ENCODE measurements at regions not wholly inside any gene's neighbourhood (a gene's known extent, or its start where the extent isn't known, plus 50 kb on each side); places are given as distances from the start of the nearest gene placed in this dataset.

- ATAC-seq (no peak), DNase-seq (ENCODE audit: low read depth, low spot score) (no peak)
- Histone ChIP-seq H3K4me2 (ENCODE audit: low read length) (no peak overlapping the region), H3K9me2 (ENCODE audit: insufficient read depth) (no peaks in the 10 kb centered on the region), H3K36me3 (ENCODE audit: control insufficient read depth in 1 of 2, insufficient read depth in 2 of 2, low read length in 2 of 2) (no peaks in the 10 kb centered on the region), H3K9me3 (ENCODE audit: control insufficient read depth in 1 of 2, insufficient read depth in 1 of 2, low read depth in 1 of 2, low read length in 2 of 2) (no peaks in the 10 kb centered on the region), H4K20me1 (ENCODE audit: insufficient read depth) (no peaks in the 10 kb centered on the region), H3K79me2 (ENCODE audit: insufficient read depth, low read length) (no peaks in the 10 kb centered on the region), H3K4me1 (ENCODE audit: control insufficient read depth in 1 of 2, insufficient read depth in 2 of 2, low read length in 2 of 2) (peaks cover 0 to 7% of the 10 kb centered on the region in 2 experiments; a peak in 1 of 4 replicates), H3K4me3 (replicated peaks in 1 of 2; ENCODE audit: low read depth in 1 of 2, low read length in 2 of 2) (no peak overlapping the region), H3K27ac (ENCODE audit: low read depth, low read length) (no peak overlapping the region), H3K27me3 (ENCODE audit: insufficient read depth, low read length) (no peaks in the 10 kb centered on the region), H2AFZ (ENCODE audit: low read depth, low read length, poor library complexity, severe bottlenecking) (no peak overlapping the region), H3K9ac (ENCODE audit: low read length) (no peak overlapping the region)
- BruUV-seq (replicated peaks): no TSS peak
- POLR2A ChIA-PET: no interaction called here
- RAD21 ChIA-PET (ENCODE audit: low non-redundant PET in 1 of 2, low total read pairs in 2 of 2, uncharacterized antibody in 2 of 2, unreplicated experiment in 2 of 2): no interaction called here
- intact Hi-C loops (cut with micrococcal nuclease): loop anchor here (10.0 kb wide), 1 partner anchor 1336 kb away; no protein-coding TSS in a partner anchor
- no peak for TF ChIP-seq YY1 (IDR thresholded peaks at IDR 0.05; ENCODE audit: extremely low read depth, insufficient replicate concordance, low read depth, low read length)
- TF ChIP-seq, protein P1, sequence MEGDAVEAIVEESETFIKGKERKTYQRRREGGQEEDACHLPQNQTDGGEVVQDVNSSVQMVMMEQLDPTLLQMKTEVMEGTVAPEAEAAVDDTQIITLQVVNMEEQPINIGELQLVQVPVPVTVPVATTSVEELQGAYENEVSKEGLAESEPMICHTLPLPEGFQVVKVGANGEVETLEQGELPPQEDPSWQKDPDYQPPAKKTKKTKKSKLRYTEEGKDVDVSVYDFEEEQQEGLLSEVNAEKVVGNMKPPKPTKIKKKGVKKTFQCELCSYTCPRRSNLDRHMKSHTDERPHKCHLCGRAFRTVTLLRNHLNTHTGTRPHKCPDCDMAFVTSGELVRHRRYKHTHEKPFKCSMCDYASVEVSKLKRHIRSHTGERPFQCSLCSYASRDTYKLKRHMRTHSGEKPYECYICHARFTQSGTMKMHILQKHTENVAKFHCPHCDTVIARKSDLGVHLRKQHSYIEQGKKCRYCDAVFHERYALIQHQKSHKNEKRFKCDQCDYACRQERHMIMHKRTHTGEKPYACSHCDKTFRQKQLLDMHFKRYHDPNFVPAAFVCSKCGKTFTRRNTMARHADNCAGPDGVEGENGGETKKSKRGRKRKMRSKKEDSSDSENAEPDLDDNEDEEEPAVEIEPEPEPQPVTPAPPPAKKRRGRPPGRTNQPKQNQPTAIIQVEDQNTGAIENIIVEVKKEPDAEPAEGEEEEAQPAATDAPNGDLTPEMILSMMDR (IDR thresholded peaks at IDR 0.05 in 2 of 3, conservative IDR thresholded peaks at IDR 0.05 in 1 of 3; ENCODE audit: borderline replicate concordance in 1 of 3, insufficient read depth in 1 of 3, low read depth in 2 of 3, low read length in 2 of 3): no peak
- no peak for TF ChIP-seq ELF1 (IDR thresholded peaks at IDR 0.05; ENCODE audit: borderline replicate concordance, low read depth)
- no peak for TF ChIP-seq EZH2phosphoT487 (IDR thresholded peaks at IDR 0.05; ENCODE audit: borderline replicate concordance)
- TF ChIP-seq, protein P2, sequence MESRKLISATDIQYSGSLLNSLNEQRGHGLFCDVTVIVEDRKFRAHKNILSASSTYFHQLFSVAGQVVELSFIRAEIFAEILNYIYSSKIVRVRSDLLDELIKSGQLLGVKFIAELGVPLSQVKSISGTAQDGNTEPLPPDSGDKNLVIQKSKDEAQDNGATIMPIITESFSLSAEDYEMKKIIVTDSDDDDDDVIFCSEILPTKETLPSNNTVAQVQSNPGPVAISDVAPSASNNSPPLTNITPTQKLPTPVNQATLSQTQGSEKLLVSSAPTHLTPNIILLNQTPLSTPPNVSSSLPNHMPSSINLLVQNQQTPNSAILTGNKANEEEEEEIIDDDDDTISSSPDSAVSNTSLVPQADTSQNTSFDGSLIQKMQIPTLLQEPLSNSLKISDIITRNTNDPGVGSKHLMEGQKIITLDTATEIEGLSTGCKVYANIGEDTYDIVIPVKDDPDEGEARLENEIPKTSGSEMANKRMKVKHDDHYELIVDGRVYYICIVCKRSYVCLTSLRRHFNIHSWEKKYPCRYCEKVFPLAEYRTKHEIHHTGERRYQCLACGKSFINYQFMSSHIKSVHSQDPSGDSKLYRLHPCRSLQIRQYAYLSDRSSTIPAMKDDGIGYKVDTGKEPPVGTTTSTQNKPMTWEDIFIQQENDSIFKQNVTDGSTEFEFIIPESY (IDR thresholded peaks at IDR 0.05; ENCODE audit: extremely low read depth, insufficient replicate concordance, low read length): no peak
- no peak for TF ChIP-seq FOSL1 (IDR thresholded peaks at IDR 0.05; ENCODE audit: low read depth)
- no peak for TF ChIP-seq SRF (IDR thresholded peaks at IDR 0.05; ENCODE audit: low read depth)
- TF ChIP-seq CEBPB (IDR thresholded peaks at IDR 0.05; ENCODE audit: low read depth): no peak
- TF ChIP-seq EGR1 (IDR thresholded peaks at IDR 0.05; ENCODE audit: low read depth): no peak
- TF ChIP-seq RAD21 (IDR thresholded peaks at IDR 0.05; ENCODE audit: low read depth): no peak
- TF ChIP-seq POLR2AphosphoS5 (IDR thresholded peaks at IDR 0.05; ENCODE audit: low read depth, low read length): no peak
- TF ChIP-seq, protein P3, sequence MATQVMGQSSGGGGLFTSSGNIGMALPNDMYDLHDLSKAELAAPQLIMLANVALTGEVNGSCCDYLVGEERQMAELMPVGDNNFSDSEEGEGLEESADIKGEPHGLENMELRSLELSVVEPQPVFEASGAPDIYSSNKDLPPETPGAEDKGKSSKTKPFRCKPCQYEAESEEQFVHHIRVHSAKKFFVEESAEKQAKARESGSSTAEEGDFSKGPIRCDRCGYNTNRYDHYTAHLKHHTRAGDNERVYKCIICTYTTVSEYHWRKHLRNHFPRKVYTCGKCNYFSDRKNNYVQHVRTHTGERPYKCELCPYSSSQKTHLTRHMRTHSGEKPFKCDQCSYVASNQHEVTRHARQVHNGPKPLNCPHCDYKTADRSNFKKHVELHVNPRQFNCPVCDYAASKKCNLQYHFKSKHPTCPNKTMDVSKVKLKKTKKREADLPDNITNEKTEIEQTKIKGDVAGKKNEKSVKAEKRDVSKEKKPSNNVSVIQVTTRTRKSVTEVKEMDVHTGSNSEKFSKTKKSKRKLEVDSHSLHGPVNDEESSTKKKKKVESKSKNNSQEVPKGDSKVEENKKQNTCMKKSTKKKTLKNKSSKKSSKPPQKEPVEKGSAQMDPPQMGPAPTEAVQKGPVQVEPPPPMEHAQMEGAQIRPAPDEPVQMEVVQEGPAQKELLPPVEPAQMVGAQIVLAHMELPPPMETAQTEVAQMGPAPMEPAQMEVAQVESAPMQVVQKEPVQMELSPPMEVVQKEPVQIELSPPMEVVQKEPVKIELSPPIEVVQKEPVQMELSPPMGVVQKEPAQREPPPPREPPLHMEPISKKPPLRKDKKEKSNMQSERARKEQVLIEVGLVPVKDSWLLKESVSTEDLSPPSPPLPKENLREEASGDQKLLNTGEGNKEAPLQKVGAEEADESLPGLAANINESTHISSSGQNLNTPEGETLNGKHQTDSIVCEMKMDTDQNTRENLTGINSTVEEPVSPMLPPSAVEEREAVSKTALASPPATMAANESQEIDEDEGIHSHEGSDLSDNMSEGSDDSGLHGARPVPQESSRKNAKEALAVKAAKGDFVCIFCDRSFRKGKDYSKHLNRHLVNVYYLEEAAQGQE (IDR thresholded peaks at IDR 0.05; ENCODE audit: low read depth): no peak
- TF ChIP-seq JUND (IDR thresholded peaks at IDR 0.05): no peak
- no peak for TF ChIP-seq TCF7L2 (IDR thresholded peaks at IDR 0.05; ENCODE audit: borderline replicate concordance, extremely low read depth, insufficient read depth, insufficient read length)
- no peak for TF ChIP-seq MAX (IDR thresholded peaks at IDR 0.05)
- no peak for TF ChIP-seq SIN3A (IDR thresholded peaks at IDR 0.05; ENCODE audit: low read depth)
- no peak for TF ChIP-seq EZH2 (IDR thresholded peaks at IDR 0.05)
- TF ChIP-seq SP1 (IDR thresholded peaks at IDR 0.05; ENCODE audit: low read depth): no peak
- TF ChIP-seq POLR2A (IDR thresholded peaks at IDR 0.05; ENCODE audit: borderline replicate concordance, extremely low read depth, insufficient read depth, insufficient read length): no peak
- no peak for TF ChIP-seq CBX3 (IDR thresholded peaks at IDR 0.05; ENCODE audit: low read depth)
- CTCF ChIA-PET: no interaction called here
Measured at GRCh38 chr6:156660389-156660788, 116.8 kb upstream of the ARID1B start.
